Fibroblast of the aortic adventitia (primary cell): ENCODE measurements at regions not wholly inside any gene's neighbourhood (a gene's known extent, or its start where the extent isn't known, plus 50 kb on each side); places are given as distances from the start of the nearest gene placed in this dataset.
A peak's percentile ranks its signal among the peaks of the same experiment; 100 is the strongest.

ENCODE experiments used
- DNase-seq: peaks from one replicate; pipeline ENCODE4 v3.0.0-alpha.2; 2010; ENCODE audit warnings: low read depth
- H3K4me3 ChIP-seq: 2 replicates; pipeline ENCODE4 v1.5.1; 2011; ENCODE audit warnings: low read depth, mild to moderate bottlenecking, control low read depth, low read length, moderate library complexity
- TF ChIP-seq, protein P1 (sequence below): IDR thresholded peaks from 2 replicates; pipeline ENCODE4 v1.5.1; 2011; ENCODE audit warnings: mild to moderate bottlenecking, low read length, control low read depth, inconsistent platforms; ENCODE audit not compliant: insufficient read depth

DNA sequence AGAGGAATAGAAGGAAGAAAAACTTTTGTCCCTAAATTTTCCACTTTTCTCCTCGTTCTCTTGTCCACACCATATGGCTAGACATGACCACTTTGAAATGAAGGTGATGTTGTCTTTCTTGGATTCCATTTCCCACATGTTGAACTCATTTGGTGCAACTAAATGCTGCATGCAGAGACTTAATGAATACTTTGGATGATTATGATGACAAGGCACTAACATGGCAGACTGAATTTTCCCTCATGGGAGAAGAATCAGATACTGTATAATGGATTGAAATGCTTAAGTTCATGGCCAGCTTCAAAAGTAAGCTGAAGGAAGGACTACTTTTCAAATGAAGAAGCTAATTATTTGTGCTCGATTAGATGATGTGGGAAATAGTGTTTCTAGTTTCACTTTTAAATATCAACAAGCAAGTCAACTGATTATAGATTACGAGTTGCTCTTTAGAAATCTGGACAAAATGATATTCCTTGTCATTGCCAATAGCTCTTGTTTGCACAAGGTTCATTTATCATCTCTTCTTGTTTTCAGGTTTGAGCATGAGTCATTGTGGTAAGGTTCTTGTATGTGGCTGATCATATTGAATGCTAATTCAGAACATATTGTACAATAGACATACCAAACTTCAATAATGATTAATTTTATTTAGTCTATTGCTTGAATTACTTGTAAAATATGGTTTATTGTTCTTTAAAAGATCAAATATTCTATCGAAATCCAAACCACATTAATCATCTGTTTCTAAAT is 501.3 kb upstream of the FTMT start:
- TF ChIP-seq, protein P1, sequence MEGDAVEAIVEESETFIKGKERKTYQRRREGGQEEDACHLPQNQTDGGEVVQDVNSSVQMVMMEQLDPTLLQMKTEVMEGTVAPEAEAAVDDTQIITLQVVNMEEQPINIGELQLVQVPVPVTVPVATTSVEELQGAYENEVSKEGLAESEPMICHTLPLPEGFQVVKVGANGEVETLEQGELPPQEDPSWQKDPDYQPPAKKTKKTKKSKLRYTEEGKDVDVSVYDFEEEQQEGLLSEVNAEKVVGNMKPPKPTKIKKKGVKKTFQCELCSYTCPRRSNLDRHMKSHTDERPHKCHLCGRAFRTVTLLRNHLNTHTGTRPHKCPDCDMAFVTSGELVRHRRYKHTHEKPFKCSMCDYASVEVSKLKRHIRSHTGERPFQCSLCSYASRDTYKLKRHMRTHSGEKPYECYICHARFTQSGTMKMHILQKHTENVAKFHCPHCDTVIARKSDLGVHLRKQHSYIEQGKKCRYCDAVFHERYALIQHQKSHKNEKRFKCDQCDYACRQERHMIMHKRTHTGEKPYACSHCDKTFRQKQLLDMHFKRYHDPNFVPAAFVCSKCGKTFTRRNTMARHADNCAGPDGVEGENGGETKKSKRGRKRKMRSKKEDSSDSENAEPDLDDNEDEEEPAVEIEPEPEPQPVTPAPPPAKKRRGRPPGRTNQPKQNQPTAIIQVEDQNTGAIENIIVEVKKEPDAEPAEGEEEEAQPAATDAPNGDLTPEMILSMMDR = no peak
- peak; percentile 6 for DNase-seq
- no peak overlapping the region for H3K4me3 ChIP-seq

DNA sequence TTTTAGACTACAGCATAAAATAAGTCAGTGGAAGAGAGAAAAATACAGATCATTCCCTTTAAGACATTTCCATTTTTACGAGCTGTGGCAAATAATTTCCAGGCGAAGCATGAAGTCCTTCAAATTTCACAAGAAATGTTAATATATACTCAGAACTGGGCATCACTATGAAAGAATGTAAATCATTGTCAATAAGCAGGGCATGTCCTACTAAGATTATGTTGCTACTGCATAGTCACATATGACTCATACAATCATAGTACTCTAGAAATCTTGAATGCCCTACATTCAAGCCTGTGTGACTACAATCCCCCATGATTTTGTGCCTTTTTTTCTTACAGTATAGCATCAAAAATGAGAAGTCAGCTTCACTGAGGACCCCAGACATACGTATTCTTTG is 485.2 kb upstream of the FTMT start:
- TF ChIP-seq, protein P1 = no peak
- H3K4me3 ChIP-seq = no peak overlapping the region
- DNase-seq = peak; percentile 10

DNA sequence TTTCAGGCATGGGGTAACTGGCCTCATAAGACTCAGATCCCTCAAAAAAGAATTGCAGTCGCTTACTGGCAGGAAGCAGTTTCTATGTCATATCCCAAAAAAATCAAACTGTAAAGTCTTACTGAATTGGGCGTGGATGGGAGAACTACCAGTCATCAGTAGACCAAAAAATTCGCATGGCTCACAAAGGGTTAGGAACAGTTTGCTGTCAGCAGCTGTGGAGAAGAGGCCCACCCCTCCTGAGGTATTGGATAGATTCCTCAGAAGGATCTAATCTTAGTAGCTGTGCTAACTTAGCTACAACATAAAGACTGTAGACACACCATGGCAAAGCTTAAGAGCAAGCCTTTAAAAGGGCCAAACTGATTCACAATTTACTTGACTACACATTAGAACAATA is 478.3 kb upstream of the FTMT start:
- DNase-seq = no peak
- H3K4me3 ChIP-seq = no peak overlapping the region
- TF ChIP-seq, protein P1 = no peak

DNA sequence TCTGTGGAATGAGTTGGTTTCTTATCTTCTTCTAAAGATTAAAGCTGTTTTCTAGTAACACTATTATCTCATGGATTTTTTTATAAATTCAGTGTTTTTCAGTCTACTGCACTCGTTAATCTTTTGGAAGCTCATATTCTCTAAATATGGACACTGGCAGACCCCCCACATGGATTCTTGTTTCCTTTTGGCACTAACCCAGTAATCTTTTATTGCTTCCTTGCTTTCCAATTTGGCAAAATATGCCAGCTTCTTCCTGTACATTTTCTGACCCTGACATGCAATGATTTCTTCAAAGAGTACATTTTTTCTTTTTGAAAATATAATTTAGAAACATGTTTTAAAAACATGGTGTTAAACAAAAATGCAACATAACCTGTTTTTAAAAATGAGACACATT is 474.2 kb upstream of the FTMT start:
- no peak for DNase-seq
- TF ChIP-seq, protein P1 = no peak
- no peak overlapping the region for H3K4me3 ChIP-seq

DNA sequence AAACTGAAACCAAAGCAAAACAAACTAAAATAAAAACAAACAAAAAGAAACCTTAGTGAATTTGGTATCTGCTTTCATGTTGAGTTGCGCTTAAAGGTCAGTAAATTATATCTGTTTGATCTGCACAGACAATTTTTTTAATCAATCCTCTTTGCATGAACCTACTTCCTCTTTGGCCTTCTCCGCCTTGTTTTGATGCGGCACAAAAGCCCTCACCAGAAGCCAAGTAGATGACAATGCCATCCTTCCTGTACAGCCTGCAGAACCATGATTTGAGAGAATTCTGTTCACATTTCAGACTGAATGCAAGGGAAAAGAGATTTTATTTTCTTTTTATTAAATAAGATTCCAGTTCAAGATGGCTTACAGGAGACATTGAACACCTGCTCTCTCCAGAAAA is 473.6 kb upstream of the FTMT start:
- H3K4me3 ChIP-seq = no peak overlapping the region
- DNase-seq = no peak
- TF ChIP-seq, protein P1 = no peak

DNA sequence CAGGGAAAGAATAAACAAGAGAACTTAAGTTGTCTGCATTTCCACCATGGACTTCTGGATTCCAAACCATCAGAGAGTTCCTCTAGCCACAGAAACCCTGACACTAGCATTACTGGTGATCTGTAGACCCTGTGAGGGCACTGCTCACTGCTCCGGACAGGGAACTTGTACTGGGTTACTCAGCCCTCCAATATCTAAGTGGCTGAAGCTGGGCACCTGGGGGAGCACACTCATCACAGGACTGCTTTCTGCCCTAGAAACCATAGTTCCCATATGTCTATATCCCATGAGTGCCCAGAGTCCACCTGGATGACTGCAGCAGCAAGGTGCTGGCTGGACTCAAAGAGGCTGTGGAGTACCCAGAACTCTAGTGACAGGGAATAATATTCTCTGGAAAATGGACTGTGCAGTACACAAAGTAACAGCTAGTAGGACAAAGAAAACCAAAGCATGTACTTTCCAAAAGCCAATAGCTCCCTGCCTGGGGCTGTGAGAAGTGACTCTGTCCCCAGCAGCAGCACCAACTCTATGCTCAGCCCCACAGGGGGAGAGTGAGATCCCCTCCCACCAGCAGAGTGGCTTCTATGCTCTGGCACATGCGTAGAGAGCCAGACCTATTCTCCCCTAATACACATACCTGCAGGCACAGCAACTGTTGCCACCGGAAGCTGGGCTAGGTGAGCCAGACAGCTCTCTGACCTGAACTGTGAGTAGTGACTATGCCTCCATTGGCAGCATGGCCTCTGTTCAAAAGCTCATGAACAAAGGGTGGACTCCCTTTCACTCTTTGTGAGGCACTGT is 472.9 kb upstream of the FTMT start:
- H3K4me3 ChIP-seq = no peak overlapping the region
- TF ChIP-seq, protein P1 = no peak
- DNase-seq = no peak
